Right lobe of liver (tissue), 6 donors: ENCODE measurements at regions not wholly inside any gene's neighbourhood (a gene's known extent, or its start where the extent isn't known, plus 50 kb on each side); places are given as distances from the start of the nearest gene placed in this dataset.
A peak's percentile ranks its signal among the peaks of the same experiment; 100 is the strongest.

Source experiments
- ATAC-seq, 4 donors: fragments of 200-7000 bp; cut with Tn5 transposase; one replicate each; pipeline ENCODE4 v1.9.1; 2020; ENCODE audit warnings: mild to moderate bottlenecking in 4 of 4, moderate library complexity in 4 of 4
- DNase-seq, 3 donors: peaks; one replicate each; pipeline ENCODE4 v3.0.0-alpha.2; 2020
- H3K27ac ChIP-seq, 3 donors: fragments of 200-600 bp; one replicate each; pipeline ENCODE4 v1.8.0; 2022
- H3K27me3 ChIP-seq, 2 donors: fragments of 200-600 bp; one replicate each; pipeline ENCODE4 v1.8.0; 2022
- H3K36me3 ChIP-seq, 4 donors: fragments of 200-600 bp; sonication (generic) in 1 of 4; one replicate each; pipeline versions ENCODE4 v1.5.1 to v1.8.0; 2017 to 2022; ENCODE audit warnings: control low read depth in 1 of 4
- H3K4me1 ChIP-seq, 4 donors: fragments of 200-600 bp; sonication (generic) in 1 of 4; one replicate each; pipeline versions ENCODE4 v1.5.1 to v1.8.0; 2017 to 2022; ENCODE audit warnings: control low read depth in 1 of 4
- H3K4me3 ChIP-seq, 3 donors: fragments of 200-600 bp; one replicate each; pipeline ENCODE4 v1.8.0; 2022
- H3K9me3 ChIP-seq, 4 donors: fragments of 200-600 bp; sonication (generic) in 1 of 4; one replicate each; pipeline versions ENCODE4 v1.5.1 to v1.8.0; 2017 to 2022; ENCODE audit warnings: control low read depth in 1 of 4
- CTCF ChIP-seq, 4 donors: fragments of 200-600 bp in 3 of 4; fragments of 450-650 bp in 1 of 4; IDR thresholded peaks; one replicate each; pipeline versions ENCODE4 v1.5.1 to v1.8.0; 2016 to 2022; ENCODE audit warnings: antibody characterized with exemption in 4 of 4, mild to moderate bottlenecking in 2 of 4
- POLR2A ChIP-seq: fragments of 450-650 bp; IDR thresholded peaks from one replicate; pipeline ENCODE4 v1.6.1; 2017; ENCODE audit warnings: antibody characterized with exemption, mild to moderate bottlenecking
- WGBS: methylation state at CpG from one replicate; pipeline ENCODE4 v1.1.6; 2018; ENCODE audit warnings: low coverage, low lambda C conversion rate; ENCODE audit not compliant: insufficient coverage; ENCODE audit errors: missing lambda C conversion rate; 5-methylcytosine and 5-hydroxymethylcytosine counted together
- intact Hi-C, 2 donors: fragments of 100-400 bp; cut with DNase I; formaldehyde crosslinking; loops; one replicate each; pipeline versions ENCODE4 v1.11.2 to v1.14.1; 2022
- donor health status: DM: no; HTN: yes; CAD: no.
- donor health status: DM: no; HTN: no; CAD: no.
- donor health status: DM: no; HTN: no; CAD: no.
- donor health status: DM: no; HTN: yes; CAD: no.
- donor health status: DM: no; HTN: yes; CAD: no.

GRCh38 chr18:78525366-78526111 is 454.1 kb upstream of the SALL3 start:
- no peak overlapping the region for H3K4me3 ChIP-seq
- no peak overlapping the region for H3K27ac ChIP-seq
- intact Hi-C loops, result no loop called here
- 68% methylated on average over 11 of the region's 11 CpGs for WGBS
- no peaks in the 10 kb centered on the region for H3K27me3 ChIP-seq
- H3K9me3 ChIP-seq, result no peaks in the 10 kb centered on the region
- H3K36me3 ChIP-seq, result no peaks in the 10 kb centered on the region
- H3K4me1 ChIP-seq, result no peaks in the 10 kb centered on the region
- DNase-seq (no peak), ATAC-seq (no peak)
- TF ChIP-seq CTCF (IDR thresholded peaks at IDR 0.05) (no peak), POLR2A (no peak)

GRCh38 chr18:78526275-78526674 is 453.3 kb upstream of the SALL3 start:
- Histone ChIP-seq H3K36me3 (no peaks in the 10 kb centered on the region), H3K27ac (no peak overlapping the region), H3K4me1 (no peaks in the 10 kb centered on the region), H3K27me3 (no peaks in the 10 kb centered on the region), H3K4me3 (no peak overlapping the region), H3K9me3 (no peaks in the 10 kb centered on the region)
- 57% methylated on average over 10 of the region's 10 CpGs for WGBS
- intact Hi-C loops, result no loop called here
- DNase-seq, result no peak
- ATAC-seq, result no peak
- TF ChIP-seq POLR2A (no peak), CTCF (IDR thresholded peaks at IDR 0.05) (no peak)

GRCh38 chr18:78526923-78527711 is 452.5 kb upstream of the SALL3 start:
- ATAC-seq (peak in 1 of 4 donors; percentile 37), DNase-seq (no peak)
- WGBS, result 52% methylated on average over 9 of the region's 19 CpGs
- Histone ChIP-seq H3K4me3 (no peak overlapping the region), H3K4me1 (no peaks in the 10 kb centered on the region), H3K27ac (no peak overlapping the region), H3K9me3 (no peaks in the 10 kb centered on the region), H3K27me3 (no peaks in the 10 kb centered on the region), H3K36me3 (no peaks in the 10 kb centered on the region)
- intact Hi-C loops, result no loop called here
- TF ChIP-seq POLR2A (no peak), CTCF (IDR thresholded peaks at IDR 0.05) (no peak)

- Histone ChIP-seq H3K27ac (no peak overlapping the region), H3K9me3 (no peaks in the 10 kb centered on the region), H3K36me3 (no peaks in the 10 kb centered on the region), H3K4me1 (no peaks in the 10 kb centered on the region), H3K27me3 (no peaks in the 10 kb centered on the region), H3K4me3 (no peak overlapping the region)
- ATAC-seq, result no peak
- WGBS, result 50% methylated on average over 5 of the region's 11 CpGs
- intact Hi-C loops, result no loop called here
- TF ChIP-seq CTCF (IDR thresholded peaks at IDR 0.05), result no peak
- TF ChIP-seq POLR2A, result no peak
- DNase-seq, result no peak
These were observed 451.6 kb upstream of the SALL3 start for GRCh38 chr18:78527984-78528383.
